ENCODE measurements at regions not wholly inside any gene's neighbourhood (a gene's known extent, or its start where the extent isn't known, plus 50 kb on each side); places are given as distances from the start of the nearest gene placed in this dataset.
A peak's percentile ranks its signal among the peaks of the same experiment; 100 is the strongest.
"Not testable (repeated sequence)": the region's sequence is repeated elsewhere in the genome, so short reads cannot be mapped to it uniquely, and the experiment has no call there.

DNA sequence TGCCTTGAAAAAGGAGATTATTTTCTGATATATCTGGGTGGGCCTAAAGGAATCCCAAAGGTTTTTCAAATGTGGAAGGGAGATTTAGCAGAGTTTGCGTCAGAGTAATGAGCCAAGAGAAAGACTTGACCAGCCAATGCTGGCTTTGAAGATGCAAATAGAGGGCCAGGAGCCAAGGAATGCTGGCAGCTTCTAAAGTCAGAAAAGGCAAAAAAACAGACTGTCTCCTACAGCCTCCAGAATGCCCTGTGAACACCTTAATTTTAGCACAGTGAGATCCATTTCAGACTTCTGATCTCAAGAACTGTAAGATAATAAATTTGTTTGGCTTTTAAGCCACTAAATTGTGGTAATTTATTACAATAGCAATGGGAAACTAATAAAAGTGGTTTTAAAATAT lies 122.6 kb upstream of the FREM1 start:
- DNase-seq: no peak

DNA sequence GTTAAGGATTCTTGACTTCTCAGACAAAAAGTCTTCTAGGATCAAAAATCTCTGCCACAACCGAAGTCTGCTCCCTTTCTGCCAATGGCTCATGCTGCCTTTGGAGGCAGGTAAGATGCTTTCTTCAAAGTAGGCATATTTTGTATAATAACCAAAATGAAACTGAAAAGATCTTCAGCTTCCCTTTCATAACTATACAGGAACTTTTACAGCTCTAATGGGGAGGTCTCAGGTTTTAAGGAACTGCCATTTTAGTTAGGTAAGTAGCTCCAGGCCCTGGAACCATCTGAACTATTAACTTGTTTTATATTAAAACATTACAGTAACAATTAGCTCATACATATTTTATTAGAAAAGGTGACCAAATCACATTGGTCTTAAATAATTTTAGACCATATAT lies 110.9 kb upstream of the FREM1 start:
- DNase-seq: no peak

DNA sequence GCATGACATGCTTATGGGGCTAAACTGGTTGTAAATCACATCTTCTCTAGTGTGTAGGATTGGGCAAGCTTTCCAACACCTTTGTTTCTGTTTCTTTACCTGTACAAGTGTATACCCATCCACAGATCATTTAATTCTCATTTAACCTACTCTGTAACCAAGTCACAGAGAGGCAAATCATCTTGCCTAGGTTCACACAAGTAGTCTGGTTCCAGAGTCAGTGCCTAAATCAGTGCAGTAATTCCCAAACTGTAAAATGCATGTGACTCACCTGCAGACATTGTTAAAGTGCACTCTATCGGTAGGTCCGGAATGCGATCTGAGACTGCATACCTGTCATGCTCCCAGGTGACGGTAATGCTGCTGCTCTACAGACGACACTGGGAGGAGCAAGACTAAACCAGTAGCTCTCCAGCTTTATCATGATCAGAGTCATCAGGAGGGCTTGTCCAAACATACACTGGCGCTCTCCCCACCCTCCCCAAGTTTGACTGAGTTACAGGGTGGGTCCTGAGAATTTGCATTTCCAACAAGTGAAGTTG lies 107.9 kb upstream of the FREM1 start:
- no peak for DNase-seq

DNA sequence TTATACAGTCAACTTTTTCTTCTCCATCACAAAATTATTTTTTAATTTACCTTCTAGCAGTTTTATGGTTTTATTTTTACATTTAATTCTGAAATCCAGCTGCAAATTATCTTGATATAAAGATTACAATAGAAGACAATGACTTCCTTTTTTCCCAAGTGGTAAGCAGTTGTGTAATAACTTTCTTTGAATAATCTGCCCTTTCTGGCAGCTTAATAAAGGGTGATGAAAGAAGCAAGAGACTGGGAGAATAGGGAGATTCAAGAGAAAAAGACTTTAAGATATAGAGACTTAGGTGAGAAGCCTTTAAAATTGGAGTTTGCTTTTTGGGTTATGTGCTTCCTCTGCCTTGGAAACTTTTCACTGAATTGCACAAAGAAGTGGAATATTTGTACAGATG lies 100.4 kb upstream of the FREM1 start:
- DNase-seq: peak; percentile 10

DNA sequence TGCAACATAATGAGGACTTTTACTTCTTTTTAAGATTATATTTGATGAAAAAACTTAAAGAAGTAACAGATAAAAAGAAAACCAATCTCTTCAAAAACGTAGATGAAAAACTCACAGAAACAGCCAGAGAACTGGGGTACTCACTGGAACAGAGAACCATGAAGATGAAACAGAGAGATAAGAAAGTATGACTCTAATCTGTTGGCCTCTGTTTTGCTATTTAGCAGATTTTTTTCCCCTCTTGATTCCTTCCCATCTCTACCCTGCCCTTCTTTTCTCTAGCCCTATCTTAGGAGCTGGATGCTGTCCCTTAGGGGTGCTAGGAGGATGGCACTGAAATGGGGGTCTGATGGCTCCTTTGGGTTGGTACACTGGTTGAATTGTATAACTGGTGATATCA lies 97.5 kb upstream of the FREM1 start:
- no peak for DNase-seq

DNA sequence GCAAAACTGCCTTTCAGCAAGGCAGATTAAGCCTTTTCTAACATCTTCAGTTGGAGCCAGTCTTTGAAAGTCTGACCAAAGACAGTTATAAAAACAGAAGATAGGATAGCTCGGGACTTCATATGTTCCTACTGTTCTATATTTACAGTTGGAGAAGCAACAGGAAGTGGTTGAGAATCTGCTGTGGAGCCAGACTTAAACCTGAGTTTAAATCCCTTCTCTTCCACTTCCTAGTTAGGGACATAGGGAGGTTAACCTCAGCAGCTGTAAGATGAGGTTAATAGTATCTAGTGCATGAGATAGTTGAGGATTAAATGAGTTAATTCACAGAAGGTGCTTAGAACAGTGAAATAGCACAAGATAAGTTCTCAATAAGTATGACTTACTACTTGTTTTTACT lies 84.5 kb upstream of the FREM1 start:
- peak; percentile 16 for DNase-seq

DNA sequence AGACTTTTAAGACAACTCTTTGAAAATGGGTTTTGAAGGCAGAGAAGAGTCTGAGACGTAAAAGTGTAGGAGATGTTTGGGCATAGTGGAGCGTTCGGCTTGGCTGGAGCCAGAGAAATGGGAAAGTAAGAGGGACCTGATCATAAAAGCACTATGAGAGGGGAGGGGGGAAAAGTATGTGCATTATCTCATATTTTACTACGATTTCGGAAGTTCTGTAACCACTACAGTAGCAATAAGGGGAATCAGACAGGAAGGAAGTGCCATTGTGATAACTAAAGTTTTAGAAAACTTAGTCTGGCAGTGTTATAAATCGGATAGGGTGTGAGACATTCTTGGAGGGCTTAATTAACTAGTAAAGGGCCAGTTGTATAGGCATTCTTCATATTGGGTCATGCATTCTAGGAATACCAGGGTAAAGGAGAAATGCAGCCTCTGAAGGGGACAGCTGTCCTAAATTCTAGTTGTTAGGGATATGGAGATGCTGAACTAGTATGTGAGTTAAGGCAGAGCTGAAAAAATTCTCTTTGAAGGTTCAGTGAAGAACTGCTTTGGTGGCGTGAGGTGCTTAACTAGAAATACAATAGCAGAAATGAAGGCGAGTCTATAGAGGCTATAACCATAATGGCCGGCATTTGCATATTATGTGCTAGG lies 83.8 kb upstream of the FREM1 start:
- DNase-seq: peak; percentile 55

DNA sequence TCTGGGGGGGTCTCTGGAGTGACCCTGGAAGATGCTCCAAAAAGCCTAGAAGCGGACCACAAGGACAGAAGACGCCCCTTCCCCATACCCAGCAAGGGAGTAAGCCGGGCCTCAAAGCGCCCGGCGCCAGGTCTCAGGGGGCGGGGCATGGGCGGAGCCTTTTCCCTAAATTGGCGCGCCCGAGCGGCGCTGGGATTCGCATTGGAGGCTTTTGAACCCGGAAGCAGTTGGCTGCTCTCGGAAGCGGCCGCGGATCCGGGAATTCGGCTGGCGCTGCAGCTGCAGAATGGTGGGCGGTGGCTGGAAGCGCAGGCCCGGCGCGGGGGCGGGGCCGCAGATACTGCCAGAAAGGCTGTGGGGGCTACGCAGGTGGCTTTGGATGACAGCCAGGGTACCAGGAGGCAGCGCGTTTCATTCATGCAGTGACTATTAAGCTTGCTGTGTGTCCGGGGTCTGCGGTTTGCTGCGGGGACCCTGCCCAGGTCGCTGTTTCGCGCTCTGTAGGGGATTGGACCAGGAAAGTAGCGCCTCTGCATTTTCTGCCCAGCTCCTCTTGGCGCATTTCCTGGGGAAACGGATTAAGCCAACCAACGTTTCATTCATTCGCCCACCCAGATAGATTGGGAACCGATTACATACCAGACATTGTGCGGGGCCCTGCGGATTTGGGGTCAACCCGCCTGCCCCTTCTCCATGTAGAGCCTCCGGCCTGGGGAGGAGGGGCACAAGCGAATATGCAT lies 83.0 kb upstream of the FREM1 start:
- DNase-seq: peak; percentile 95

DNA sequence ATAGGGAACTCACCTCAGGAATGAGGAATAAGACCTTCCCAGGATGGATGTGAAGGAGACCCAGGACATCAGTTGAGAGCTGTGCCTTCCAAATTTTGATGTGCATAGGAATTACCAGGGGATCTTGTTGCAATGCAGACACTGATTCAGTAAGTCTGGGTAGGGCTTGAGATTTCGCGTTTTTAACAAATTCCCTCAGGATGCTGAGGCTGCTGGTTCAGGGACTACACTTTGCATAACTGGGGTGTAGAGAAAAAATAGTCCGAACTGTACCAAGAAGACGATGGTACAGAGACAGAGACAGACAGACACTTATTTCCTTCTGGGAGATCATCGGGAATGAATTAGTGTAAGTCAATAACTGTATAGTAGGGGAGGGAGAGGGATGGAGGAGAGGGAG lies 82.3 kb upstream of the FREM1 start:
- peak; percentile 54 for DNase-seq

DNA sequence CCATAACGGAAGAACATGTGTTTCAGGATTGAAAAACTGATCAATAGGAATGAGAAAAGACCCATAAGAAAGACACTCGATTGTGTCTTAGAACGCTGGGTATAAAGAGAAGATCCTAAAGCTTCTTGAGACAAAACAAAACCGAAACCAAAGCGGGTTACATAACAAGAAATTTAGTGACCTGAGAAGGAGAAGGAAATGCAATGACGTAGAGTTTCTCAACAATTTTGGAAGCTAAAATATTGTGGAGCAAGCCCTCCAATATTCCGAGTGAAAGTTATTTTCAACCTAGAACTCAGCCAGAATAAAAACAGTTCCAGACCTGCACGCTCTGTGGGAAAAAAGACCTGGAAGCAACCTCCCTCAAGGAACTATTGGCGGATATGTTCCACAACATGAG lies 81.9 kb upstream of the FREM1 start:
- peak; percentile 85 for DNase-seq

DNA sequence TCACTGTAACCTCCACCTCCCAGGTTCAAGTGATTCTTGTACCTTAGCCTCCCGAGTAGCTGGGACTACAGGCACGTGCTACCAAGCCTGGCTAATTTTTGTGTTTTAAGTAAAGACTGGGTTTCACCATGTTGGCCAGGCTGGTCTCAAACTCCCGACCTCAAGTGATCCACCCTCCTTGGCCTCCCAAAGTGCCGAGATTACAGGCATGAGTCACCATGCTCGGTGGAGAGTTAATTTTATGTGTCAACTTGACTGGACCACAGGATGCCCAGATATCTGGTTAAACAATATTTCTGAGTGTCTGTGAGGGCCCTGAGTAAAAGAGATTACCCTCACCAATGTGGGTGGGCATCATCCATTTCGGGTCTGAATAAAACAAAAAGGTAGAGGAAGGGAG lies 80.4 kb upstream of the FREM1 start:
- peak; percentile 6 for DNase-seq

DNA sequence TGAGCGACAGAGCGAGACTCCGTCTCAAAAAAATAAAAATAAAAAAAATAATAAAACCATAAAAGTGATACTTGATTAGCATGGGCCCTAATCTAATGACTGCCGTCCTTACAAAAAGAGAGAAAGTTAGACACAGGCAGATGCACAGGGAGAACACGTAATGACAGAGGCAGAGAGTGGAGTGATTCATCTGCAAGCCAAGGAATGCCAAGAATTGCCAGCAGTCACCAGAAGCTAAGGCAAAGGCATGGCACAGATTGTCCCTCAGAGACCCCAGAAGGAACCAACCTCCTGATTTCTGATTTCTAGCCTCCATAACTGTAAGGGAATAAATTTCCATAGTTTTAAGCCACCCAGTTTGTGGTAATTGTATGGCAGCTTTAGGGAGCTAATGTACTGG lies 79.6 kb upstream of the FREM1 start:
- no peak for DNase-seq

DNA sequence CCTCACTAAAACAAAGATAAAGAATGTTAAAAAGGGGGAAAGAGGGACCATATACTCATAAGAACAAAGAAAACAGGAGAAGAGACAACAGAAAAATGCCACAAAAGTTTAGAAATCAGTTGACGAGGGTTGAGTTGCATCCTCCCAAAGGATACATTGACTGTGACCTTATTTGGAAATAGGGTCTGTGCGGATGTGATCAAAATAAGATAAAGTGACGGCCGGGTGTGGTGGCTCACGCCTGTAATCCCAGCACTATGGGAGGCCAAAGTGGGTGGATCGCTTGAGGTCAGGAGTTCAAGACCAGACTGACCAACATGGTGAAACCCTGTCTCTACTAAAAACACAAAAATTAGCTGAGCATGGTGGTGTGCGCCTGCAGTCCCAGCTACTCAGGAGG lies 79.1 kb upstream of the FREM1 start:
- DNase-seq: not testable (repeated sequence)

DNA sequence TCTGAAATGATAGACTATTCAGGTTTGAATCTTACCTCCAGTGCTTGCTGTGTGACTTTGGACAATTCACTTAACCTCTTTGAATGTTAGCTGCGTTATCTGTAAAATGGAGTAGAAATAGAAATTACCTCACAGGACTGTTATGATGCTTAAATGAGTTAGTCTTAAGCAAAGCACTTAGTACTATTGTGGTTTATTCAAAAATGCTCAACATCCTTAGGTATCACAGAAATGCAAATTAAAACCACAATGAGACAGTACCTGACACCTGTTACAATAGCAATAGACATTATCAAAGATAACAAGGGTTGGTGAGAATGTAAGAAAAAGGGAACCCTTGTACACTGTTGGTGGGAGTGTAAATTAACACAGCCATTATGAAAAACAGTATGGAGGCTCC lies 77.6 kb upstream of the FREM1 start:
- DNase-seq: no peak

DNA sequence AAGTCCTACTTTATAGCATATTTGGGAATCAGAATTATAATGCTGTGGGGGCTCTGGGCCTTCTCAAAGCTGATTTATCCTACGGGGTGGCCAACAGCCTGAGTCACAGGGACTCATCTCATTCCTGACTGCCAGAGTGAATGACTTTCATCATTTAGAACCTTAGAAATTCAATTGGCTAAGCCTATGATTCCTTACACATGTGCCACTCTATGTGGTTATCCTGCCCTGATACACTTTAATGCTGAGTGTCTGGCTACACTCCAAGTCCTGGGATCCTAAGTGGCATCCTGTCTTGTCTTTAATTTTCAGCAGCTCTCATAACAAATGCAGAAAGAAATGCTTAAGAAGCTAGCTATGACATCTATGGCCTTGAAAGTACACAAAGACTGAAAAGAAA lies 75.2 kb upstream of the FREM1 start:
- no peak for DNase-seq

DNA sequence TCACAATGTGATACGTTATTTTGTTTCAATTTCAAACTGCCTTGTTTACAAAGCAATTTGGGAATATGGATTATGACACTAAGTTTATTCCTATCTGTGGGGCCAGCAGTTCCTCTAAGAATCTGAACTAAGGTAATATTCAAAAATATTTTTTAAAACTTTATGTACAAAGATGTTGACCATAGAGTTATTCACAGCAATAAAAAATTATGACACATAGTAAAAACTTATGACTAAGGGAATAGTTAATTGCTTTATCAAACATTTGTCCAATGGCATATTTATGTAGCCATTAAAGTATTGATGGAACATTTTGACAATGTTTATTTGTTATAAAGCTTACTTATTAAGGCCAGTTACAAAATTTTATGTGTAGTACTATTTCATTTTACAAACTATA lies 73.4 kb upstream of the FREM1 start:
- no peak for DNase-seq

DNA sequence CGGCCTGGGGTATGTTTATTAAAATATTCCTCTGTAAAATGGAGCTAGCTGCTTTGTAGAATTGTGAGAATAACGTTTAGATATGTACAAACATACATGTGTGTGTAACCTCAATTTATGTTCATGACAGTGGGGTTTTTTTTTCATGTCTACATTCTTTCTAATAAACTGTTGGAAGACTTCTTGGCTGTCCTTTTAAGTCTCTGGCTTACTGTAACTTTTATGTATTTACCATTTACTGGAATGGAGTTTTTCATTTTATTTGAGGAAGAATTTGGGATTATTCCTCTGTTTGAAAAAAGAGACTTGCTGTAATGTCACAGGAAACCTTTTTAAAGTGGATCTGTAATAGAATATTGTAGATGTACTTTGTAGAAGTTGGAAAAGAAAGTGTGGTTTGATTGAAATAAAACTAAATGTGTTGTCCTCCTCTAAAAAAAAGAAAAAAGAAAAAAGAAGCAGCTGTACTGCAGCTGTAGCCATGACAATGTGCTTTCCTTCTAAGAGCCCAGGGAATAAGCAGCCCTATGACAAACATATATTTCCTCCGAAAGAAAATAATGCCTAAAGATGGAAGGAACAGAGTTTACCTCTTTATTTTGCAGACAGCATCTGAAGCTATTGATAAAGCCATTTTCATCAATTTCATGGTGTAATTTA lies 71.2 kb upstream of the FREM1 start:
- DNase-seq: no peak

DNA sequence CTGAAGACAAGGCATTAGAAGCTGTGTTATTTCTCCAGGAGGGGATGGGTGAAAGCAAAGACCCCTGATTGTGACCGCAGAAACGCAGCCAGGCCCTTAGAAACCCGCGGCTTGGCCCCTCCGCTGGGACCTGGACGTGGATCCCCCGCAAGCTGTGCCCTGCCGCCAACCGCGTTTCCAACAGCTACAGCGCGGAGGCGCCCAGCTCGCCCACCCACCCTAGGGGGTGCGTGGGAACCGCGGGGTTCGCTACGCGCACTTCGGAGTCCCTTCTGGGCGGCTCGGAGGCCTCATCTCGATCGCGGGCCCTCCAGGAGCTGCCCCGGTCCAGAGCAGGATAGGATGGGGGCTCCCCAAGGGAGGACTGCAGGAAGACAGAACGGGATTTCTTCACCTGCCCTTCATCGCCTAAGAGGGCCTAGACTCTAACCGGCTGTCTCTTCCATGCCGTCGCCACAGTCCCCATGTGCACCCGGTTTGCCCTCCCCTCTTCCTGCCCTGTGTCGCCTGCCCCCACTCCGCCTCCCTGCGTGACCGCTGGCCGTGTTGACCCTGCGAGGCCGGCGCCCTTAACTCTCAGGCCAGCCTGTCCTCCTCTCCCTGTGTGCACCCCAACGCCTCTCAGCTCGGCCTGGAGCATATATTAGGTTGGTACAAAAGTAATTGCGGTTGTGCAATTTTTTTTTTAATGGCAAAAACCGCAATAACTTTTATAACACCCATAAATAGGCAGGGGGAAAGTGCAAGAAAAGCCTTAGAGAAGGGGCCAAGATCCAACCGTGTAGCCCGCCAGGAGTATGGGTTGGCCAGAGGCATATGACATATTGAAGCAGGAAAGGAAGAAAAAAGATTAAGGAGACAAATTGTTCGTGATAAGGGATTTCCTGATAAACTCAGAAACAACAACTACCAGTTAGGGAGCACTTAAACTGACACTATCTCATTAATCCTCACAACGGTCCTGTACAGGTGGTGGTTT lies 68.1 kb upstream of the FREM1 start:
- DNase-seq: no peak

DNA sequence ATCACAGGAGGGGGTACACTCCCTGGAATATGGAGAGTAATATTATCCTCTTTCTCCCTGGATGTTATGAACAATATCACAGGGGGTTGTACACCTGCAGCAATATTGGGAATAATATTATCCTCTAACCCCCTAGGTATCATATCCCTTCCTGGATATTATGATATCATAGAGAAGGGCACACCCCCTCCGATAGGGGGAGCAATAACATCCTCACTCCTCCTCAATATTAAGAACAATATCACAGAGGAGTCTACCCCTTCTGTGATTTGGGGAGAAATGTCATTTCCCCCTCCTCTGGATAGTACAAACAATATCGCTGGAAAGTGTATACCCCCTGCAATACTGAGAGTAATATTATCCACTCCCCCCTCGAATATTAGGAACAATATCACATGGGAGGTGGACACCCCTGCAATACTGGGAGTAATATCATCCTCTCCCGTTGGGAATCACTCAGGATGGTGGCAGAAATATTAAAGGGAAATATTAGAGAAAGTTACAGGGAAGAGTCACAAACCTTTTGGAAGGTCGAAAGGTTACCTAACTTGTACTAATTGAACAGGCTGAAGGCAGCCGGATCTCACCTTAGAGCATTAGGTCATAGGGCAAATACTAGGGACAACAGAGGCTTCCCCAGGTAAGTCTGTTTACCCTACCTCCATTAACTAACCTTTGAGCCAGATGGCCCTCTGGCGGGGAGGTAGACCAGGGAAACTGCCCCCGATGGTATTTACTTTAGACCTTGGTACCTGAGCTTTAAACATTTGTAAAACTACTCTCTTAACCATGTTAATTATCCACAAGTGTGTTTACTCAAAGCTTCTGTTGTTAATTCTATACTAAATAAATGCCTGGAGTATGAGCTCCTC lies 57.5 kb upstream of the FREM1 start:
- DNase-seq: peak; percentile 5

DNA sequence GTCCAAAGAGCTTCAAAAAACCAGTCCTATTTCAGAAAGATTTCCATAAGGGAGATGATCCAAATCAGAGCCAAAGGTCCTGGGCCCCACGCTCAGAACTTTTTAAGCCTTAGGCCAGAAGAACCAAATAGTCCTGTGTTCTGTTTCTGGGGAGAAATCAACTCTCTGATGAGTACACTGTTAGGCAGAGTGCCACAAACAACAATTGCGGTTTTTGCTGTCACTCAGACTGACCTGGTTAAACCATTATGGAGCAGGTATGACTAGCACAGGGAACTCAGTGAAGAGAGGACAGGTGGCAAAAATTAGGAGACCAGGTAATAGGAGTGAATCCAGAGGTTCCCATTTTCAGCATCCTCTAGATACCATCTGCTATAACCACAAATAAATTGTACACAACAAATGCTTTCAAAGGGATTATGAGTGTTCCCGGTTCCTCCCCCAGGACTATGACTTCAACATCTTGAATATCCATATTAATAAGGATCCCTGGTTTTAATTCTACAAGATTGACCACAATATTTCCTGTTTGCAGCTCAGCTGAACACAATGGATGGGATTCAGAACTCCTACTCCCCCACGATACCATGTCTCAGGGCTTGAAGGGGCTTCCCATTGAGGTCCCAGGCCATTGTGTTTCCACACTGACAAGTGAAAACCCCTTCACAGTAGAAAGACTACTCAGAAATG lies 52.1 kb upstream of the FREM1 start:
- peak; percentile 26 for DNase-seq

Data from OCI-M1 (cell line).